ENCODE measurements at regions not wholly inside any gene's neighbourhood (a gene's known extent, or its start where the extent isn't known, plus 50 kb on each side); places are given as distances from the start of the nearest gene placed in this dataset.
"Not testable (repeated sequence)": the region's sequence is repeated elsewhere in the genome, so short reads cannot be mapped to it uniquely, and the experiment has no call there.

DNA sequence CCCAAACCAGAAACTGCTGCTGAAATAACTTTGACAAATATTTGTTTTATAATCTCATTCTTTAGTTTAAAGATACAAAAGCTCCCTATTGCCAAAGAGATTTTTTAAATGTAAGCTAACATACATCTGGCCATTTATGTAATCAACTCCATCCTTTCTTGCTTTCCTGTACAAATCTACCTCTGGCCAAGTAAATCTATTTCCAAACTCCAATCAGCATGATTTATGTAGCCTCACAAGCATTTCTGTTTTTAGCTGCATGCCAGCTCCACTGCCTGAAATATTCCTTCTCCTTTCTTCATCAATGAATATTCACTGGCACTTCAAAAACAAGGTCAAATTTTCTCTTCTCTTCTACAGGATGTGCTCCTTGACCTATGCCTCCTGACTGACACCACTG, 80.0 kb downstream of the SHOX2 start:
- DNase-seq: no peak

DNA sequence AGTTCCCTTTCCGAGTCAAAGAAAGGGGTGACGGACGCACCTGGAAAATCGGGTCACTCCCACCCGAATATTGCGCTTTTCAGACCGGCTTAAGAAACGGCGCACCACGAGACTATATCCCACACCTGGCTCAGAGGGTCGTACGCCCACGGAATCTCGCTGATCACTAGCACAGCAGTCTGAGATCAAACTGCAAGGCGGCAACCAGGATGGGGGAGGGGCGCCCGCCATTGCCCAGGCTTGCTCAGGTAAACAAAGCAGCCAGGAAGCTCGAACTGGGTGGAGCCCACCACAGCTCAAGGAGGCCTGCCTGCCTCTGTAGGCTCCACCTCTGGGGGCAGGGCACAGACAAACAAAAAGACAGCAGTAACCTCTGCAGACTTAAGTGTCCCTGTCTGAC, 86.3 kb downstream of the SHOX2 start:
- DNase-seq: not testable (repeated sequence)

DNA sequence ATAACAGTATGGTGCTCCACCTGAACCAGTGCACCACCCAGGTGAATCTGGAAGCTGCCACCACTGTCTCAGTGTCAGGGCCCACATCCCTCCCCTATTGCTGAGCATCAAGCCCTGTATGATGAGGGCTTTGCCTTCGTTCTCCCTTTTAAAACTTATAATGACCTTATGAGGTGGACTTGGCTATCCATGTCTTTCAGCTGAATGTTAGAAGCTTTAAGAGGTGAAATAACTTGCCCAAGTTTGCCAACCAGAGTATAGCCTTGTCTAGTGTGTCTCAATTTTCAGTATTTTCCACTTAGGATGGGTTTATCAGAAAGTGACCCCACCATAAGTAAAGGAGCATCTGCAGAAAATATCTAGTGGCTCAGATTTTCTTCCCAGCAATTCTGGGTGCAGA, 87.8 kb downstream of the SHOX2 start:
- DNase-seq: no peak

DNA sequence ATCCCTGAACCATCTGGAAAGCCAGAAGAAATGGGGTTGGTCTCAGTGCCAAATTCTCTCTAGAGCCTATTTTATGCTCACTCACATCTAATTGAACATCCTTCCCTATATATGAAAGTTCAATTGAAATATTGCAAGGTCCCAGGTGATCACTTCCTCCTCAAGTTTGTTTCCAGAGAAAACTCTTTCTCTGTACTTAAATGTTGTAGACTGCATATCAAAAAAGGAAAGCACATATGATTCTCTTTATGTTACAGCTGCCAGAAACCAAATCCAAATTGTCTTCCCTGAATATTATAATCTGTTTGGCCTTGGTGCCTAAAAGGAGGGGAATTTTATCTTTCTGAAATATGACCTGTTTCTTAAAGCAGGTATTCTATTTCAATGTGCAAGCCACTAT, 93.3 kb downstream of the SHOX2 start:
- DNase-seq: no peak

DNA sequence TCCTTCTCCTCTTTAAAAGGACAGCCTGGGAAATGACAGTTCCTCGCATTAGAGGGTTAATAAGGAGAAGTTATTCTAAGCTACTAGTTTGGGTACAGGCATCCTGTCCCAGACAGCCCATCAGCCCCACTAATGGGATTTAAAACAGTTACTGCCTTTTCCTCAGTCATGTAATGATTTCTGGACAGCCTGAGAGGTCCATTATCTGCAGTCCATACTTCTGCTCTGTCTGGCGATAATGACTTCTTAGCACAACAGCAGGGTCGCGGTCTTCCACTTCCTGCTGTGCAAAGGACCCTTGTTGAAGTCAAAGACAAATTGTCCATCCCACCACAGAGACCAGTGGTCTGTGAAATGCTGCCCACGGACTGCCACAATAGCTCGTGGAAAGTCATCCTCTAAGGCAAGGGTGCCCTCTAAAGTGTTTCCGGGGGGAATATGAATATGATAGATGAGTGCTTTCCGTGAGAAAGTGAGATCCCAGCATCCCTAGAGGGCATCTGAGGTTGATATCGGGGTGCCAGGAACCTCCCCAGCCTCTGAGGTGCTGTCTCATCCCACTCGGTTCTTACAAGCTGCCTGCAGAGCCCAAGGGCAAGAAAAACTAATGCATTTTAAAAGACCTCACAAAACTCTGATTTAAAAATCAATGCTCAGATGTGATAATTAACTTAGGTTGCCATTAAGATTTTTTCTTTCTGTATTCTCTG, 100.7 kb downstream of the SHOX2 start:
- no peak for DNase-seq

DNA sequence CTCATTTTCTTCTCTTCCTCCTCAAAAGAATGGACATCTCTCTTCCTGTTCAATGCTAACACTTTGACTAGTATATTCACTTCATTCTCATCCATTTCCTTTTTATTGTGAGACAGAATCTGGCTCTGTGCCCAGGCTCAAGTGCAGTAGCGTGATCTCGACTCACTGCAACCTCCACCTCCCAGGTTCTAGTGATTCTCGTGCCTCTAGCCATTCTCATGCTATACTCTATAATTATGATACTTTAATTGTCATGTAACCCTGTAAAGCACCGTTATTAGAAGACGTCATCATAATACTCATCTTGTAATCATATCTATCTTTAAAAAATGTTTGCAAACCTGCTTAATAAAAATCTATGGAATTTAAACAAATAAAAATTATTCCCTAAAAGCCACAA, 107.0 kb downstream of the SHOX2 start:
- peak; percentile 83 for DNase-seq

DNA sequence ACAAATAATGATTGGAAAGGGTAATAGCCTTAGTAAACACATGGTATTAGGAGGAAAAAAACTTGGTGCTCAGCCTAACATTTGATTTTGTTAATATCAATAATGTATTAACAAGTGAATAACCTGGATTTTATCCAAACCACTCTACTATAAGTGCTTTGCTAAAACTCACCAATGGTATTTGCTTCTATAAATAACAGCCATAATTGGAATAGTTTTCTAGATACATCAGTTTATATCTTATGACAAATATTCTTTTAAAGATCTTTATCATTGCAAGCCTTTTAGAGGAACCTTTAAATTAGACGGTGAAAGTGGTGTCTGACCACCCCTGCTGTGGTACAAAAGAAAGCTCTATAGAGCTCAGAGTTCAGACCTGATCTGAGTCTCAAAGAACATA, 123.9 kb downstream of the SHOX2 start:
- DNase-seq: no peak

DNA sequence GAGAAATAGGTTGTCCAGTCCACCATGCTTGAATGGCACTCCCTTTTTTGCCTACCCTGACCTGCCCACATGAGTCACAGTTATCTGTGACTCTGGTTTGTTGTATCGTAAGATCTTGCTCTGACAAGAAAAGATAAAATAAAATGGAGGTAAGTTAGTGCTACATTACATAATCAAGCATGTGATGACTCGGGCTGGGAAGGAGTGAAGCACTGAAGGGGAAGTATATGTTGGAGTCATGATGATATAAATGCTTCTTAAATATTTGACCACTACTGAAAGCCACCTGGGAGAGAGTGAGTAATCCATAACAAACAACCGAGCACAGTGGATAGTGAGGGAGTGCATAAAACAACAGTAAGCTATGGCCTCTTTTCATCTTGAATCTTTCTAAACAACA, 124.4 kb downstream of the SHOX2 start:
- no peak for DNase-seq

DNA sequence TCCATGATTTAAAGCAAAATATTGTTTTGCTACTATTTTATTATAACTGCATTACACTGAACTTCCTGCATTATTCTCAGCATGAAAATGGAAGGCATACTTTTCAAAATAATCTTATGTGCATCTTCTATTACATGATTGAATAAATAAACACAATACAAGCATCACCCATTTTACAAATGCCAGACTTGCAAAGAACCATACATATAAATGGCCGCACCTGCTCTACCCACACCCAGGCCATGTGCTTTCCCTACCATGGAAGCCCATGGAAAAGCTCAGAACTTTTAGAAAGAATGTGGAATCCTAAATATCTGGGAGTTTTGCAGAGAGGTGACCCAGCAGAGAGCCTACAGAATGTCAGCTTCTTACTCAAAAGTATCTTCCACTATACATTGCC, 127.2 kb downstream of the SHOX2 start:
- no peak for DNase-seq

DNA sequence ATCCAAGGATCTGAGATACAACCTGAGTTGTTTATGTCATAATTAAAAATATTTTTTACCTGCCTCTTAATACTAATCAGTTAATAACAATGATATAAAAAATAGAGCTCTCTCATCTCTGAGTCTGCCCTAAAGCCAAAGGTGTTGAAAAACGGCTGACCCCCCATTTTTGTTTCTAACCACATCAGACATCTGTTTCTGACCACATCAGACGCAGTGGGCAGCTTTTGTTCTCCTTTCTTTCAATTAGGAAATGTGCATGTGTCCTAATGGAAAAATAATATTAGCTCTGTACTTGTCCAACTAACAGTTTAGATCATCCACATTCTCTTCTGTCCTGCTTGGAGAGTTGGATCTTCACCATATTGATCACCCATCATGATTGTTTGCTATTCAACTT, 144.6 kb downstream of the SHOX2 start:
- DNase-seq: no peak

DNA sequence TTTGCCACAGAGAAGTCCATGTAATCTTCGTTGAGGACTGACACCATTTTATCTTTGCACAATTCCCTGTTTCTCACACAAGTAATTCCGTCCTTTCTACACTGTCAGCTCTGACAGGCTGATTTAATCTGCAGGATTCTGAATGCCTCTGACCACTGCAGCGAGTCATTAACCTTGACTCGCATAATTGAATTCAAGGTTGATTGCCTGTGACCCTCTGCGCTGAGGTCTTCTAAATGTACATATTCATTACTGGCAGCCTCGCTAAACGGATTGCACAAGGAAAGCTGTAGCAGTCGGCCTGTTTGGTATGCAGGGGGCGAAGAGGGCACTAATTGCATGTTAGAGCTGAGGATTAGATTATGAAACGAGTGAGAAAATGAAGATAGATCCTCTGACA, 147.8 kb downstream of the SHOX2 start:
- no peak for DNase-seq

DNA sequence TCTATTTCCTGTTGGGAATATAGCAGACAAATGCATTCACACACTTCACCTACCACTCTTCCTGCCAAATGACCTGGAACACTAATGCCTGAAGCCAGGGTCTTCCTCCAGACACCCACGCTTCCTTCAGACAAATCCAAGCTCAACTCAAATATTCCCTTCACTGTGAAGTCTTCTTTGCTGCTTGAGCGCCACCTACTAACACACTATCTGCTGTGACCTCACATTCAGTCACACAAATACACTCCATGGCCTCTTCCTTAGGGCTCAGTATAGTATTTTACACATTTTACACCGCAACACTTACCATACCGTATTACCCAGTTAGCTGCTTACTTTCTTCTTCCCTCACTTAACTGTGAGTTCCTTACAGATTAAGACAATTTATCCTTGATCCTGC, 149.4 kb downstream of the SHOX2 start:
- DNase-seq: no peak

DNA sequence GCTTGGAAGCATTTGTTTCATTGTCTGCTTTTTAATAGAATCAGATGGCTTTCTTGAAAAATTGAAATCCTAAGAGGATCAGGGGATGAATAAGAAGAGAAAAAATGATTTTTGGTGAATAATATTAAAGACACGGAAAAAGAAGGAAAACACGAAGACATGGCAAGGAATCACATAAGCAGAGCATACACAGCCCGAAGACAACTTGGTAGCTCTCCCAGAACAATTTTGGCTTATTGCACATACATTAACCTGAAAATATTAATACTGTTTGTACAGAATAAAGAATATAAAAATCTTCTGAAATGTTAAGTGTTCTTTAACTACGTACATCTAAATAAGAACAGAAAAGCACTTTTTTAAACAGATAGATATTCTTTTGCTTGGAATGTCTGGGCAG, 150.0 kb downstream of the SHOX2 start:
- DNase-seq: no peak

DNA sequence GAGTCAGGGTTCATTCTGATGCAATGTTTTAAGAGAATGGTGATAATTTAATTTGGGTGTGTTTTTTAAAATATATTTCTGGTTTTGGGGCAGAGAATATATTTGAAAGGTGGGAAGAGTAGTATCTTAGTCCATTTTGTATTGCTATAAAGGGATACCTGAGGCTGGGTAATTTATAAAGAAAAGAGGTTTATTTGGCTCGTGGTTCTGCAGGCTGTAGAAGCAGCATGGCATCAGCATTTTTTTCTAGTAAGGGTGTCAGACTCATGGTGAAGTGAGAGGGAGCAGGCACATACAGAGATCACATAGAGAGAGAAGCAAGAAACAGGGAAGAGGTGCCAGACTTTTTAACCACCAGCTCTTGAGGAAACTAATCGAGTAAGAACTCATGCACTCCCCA, 152.7 kb downstream of the SHOX2 start:
- DNase-seq: no peak

DNA sequence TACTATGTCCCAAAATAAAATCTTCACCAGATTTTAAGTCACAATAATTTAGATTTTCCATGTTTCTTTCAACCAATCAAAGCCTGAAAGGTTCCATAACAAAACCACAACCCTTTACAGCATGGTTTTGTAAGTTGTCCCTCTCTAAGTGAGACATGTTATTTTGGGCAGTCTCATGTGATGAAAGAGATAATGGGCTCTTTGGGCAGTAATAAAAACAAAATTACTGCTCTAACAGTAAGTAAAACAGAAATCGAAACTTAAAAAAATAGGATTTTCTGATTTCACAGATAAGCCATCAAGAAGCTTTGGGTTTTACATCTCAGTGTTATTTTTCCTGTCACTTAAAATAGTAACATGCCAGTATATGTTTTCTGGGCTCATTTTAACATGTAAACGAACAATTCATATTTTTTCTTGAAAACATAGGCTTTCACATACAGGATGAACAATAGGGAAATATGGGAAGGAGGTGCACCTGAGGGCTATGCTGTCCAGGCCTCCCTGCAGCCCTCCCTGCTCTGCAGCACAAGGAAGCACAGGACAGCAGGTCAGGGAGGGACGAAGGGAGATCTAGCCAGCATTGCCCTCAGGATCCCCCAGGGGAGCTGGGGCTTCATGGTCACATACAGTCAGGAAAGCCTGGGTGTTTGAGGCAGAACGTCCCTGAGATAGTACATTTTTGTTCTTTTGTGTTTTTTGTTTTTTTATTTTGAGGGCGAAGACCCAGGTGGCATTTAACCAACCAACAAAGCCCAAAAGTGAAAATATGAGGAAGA, 157.4 kb downstream of the SHOX2 start:
- DNase-seq: no peak

DNA sequence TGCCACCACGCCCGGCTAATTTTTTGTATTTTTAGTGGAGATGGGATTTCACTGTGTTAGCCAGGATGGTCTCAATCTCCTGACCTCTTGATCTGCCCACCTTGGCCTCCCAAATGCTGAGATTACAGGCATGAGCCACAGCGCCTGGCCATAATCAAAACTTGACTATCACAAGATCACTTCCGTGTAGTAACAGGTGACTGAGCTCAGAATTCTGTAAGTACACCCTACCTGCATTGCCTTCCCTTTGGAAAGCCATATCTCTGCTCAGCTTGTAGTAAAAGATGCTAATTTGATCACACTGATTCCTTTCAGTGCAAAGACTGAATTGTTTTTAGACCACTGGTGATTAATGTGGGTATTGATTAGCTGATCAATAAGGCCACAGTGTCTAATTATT, 167.1 kb downstream of the SHOX2 start:
- no peak for DNase-seq

DNA sequence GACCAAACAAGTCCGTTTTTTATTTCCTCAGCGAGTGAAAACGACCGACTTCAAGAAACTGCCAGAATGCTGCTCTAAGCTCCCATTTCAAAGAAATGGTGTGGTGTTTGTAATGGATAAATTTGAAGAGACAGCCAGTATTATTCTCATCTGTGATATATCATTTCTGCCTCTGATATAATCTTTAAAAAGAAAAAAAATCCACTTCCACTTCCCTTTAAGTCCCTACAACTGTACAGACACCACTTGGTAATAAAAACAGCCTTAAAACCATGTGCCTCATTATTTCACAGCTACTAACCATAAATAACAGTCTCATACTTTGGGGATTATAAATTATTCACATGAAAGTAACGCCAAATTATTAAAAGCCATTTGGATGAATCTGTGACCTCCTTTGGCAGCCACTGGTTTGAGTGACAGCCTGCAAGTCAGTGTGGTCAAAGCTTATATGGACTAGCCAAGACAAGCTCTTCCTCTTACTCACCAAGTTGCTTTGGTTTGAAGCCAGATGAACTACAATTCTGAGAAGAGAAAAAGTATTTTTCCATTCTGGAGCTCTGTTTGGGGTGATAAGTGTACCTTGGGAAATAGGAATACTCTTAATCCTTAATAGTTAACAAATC, 168.0 kb downstream of the SHOX2 start:
- DNase-seq: no peak

DNA sequence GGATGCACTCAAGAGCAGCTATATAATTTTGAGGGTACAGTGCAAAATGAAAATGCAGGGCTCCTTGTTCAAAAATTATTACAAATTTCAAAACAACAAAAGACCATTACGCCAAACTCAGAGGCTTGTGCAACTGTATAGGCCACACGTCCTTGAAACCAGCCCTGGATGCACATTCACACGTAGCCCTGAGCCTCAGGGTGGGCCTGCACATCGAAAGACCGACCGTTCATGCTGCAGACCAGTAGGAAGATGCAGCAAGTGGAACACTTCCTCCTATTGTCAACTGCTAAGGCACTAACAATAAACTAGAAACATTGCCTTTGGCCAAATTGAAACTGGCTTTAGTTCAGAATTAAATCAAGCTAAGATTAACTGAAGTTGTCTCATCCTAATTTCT, 174.7 kb downstream of the SHOX2 start:
- DNase-seq: no peak

DNA sequence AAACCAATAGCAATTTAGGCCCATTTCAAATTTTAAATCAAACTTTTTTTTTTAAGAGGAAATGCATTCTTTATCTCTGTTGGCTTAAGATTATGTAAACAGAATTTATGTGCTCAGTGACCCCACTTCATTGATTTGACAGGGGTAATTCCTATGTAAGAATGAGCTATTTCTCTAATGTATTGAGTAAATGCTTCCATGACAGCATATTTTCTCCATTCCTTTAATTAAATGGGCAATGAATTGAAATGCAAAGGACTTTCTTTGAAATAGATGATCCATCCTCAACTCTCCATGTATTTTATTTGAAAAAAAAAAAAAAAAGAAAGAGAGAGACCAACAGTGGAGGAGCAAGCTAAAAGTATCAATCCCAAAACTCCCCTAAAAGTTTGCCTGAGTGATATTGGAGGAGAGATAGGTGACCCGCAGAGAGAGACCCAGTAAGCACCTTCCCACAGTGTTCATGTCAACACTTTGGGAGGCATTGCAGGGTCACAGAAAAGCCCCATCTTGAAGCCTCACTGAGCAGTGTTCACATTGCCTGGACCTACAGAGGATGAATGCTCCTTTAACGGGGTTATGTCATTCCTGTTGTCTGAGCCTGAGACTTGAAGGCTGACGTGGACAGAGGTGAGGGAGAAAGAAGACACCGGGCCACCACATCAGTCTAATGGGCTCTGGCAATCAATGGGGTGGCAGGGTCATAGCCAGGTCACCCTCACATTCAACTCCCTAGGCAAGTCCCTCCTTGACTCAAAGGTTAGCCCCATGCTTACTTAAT, 176.0 kb downstream of the SHOX2 start:
- DNase-seq: no peak

DNA sequence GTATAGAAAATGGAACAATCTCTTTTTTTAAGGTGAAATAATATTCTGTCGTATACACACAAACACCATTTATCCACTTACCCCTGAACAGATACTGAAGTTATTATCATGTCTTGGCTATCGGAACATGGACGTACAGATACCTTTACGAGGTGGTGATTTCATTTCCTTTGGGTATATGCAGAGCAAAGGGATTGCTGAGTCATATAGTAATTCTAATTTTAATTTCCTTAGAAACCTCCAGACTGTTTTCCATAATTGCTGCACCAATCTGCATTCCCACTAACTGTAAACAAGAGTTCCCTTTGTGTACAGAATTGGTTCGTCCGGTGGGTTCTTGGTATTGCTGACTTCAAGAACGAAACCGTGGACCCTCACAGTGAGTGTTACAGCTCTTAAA, 179.4 kb downstream of the SHOX2 start:
- DNase-seq: no peak

DNA sequence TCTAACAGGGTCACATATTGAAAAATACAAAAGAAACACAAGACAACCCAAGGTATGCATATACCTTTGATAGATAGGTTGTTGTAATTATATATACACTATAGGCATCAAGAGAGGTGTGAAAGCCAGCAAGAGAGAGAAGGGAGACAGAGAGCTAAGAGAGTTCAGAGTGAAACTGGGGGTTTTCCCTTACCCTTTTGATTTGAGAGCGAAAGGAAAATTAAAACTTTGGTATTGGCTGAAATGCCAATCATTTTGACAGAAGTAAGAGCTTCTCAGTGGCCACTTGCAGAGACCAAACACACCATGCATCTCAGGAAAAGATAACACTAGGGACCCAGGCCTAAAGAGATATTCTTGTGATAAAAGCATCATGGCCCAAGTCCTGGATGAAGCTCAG, 183.6 kb downstream of the SHOX2 start:
- no peak for DNase-seq

DNA sequence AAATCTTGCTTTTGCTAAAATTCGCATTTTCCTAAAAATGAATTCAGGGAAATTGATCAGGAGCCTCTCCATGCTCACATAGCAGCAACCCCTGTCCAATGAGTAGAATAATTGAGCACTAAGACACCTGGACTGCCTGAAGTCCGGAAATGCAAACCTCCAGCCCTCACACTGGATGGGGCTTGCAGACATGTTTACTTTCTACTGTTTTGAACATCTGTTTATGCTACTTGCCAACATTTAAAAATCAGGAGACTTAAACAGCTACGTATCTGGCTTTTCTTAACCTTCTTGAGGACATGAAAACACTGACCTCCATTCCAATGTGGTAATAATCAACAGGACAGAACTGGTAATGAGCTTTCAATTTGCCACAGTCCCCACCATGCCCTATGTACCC, 184.4 kb downstream of the SHOX2 start:
- no peak for DNase-seq

Data from NCI-H345 (cell line).